CD4-positive, alpha-beta T cell (primary cell): ENCODE measurements at regions not wholly inside any gene's neighbourhood (a gene's known extent, or its start where the extent isn't known, plus 50 kb on each side); places are given as distances from the start of the nearest gene placed in this dataset.
A peak's percentile ranks its signal among the peaks of the same experiment; 100 is the strongest.

Source experiments
- ATAC-seq: fragments of 200-7000 bp; cut with Tn5 transposase; one replicate; pipeline ENCODE4 v1.10.0; 2022; ENCODE audit warnings: mild to moderate bottlenecking; ENCODE audit not compliant: poor library complexity
- CTCF ChIA-PET: fragments of 350-600 bp; sonication (Branson Sonifier 250); formaldehyde crosslinking; loops from one replicate; lab custom pipeline; 2021; ENCODE audit warnings: antibody characterized with exemption, inconsistent platforms; lab: Charles Lee
- POLR2A ChIA-PET: fragments of 350-600 bp; sonication (Branson Sonifier 250); formaldehyde crosslinking; loops from one replicate; lab custom pipeline; 2021; ENCODE audit warnings: antibody characterized with exemption, inconsistent platforms; lab: Charles Lee
- DNase-seq, 14 experiments: peaks; one replicate each; pipeline ENCODE4 v3.0.0-alpha.2; 2013 to 2020; ENCODE audit warnings: mixed read lengths in 2 of 14
- H3K27ac ChIP-seq, 2 donors: one replicate each; pipeline versions ENCODE4 v1.5.1 to v1.7.0; 2013; ENCODE audit warnings: low read length in 2 of 2, low read depth in 1 of 2, mild to moderate bottlenecking in 1 of 2
- H3K27me3 ChIP-seq, 2 experiments: 1 replicate in 1 of 2; 2 replicates in 1 of 2; pipeline versions ENCODE4 v1.6.1 to v1.7.0; 2013; ENCODE audit warnings: low read length in 2 of 2, control low read depth in 1 of 2, mild to moderate bottlenecking in 1 of 2, moderate library complexity in 1 of 2; ENCODE audit not compliant: insufficient read depth in 2 of 2, control insufficient read depth in 1 of 2
- H3K36me3 ChIP-seq: one replicate; pipeline ENCODE4 v1.6.1; 2013; ENCODE audit warnings: low read length, control low read depth; ENCODE audit not compliant: insufficient read depth
- H3K4me1 ChIP-seq: one replicate; pipeline ENCODE4 v1.6.1; 2013; ENCODE audit warnings: low read length, control low read depth; ENCODE audit not compliant: insufficient read depth
- H3K4me3 ChIP-seq: one replicate; pipeline ENCODE4 v1.5.1; 2013; ENCODE audit warnings: mild to moderate bottlenecking, low read length, moderate library complexity
- H3K9me3 ChIP-seq, 2 experiments: 1 replicate in 1 of 2; 2 replicates in 1 of 2; pipeline versions ENCODE4 v1.6.1 to v1.7.0; 2013; ENCODE audit warnings: low read length in 2 of 2, mild to moderate bottlenecking in 2 of 2, control low read depth in 1 of 2, moderate library complexity in 1 of 2; ENCODE audit not compliant: control insufficient read depth in 1 of 2, insufficient read depth in 1 of 2
- H3K27ac Mint-ChIP-seq: one replicate; pipeline ENCODE4 v1.8.0; 2020; ENCODE audit warnings: mixed read lengths
- H3K27me3 Mint-ChIP-seq: one replicate; pipeline ENCODE4 v1.8.0; 2021; ENCODE audit warnings: mixed read lengths
- H3K36me3 Mint-ChIP-seq: one replicate; pipeline ENCODE4 v1.8.0; 2021; ENCODE audit warnings: low read depth, mixed read lengths
- H3K4me1 Mint-ChIP-seq: one replicate; pipeline ENCODE4 v1.8.0; 2021; ENCODE audit warnings: low read depth, mixed read lengths
- H3K4me3 Mint-ChIP-seq: one replicate; pipeline ENCODE4 v1.8.0; 2020; ENCODE audit warnings: mild to moderate bottlenecking, mixed read lengths
- H3K9me3 Mint-ChIP-seq: one replicate; pipeline ENCODE4 v1.8.0; 2020; ENCODE audit warnings: mixed read lengths
- CTCF ChIP-seq: fragments of 200-600 bp; IDR thresholded peaks from one replicate; pipeline ENCODE4 v1.8.0; 2022; ENCODE audit warnings: antibody characterized with exemption, mild to moderate bottlenecking
- intact Hi-C, 2 experiments: fragments of 100-400 bp; cut with DNase I in 1 of 2; cut with micrococcal nuclease in 1 of 2; formaldehyde crosslinking; loops; one replicate each; pipeline versions ENCODE4 v1.15.1 to v1.9.0; 2023 to 2025; cut with DNase I, micrococcal nuclease

- Histone ChIP-seq H3K4me1 (peaks cover 25% of the 10 kb centered on the region), H3K4me3 (no peak overlapping the region), H3K9me3 (peaks cover 0 to 4% of the 10 kb centered on the region in 2 experiments), H3K27me3 (no peaks in the 10 kb centered on the region), H3K27ac (no peak overlapping the region), H3K36me3 (no peaks in the 10 kb centered on the region)
- ATAC-seq, result no peak
- H3K4me1 Mint-ChIP-seq, result peaks cover 17% of the 10 kb centered on the region
- no peaks in the 10 kb centered on the region for H3K27me3 Mint-ChIP-seq
- no peak overlapping the region for H3K27ac Mint-ChIP-seq
- no peak for TF ChIP-seq CTCF
- intact Hi-C loops, result no loop called here
- no peak for DNase-seq
- CTCF ChIA-PET, result no interaction called here
- POLR2A ChIA-PET, result no interaction called here
- H3K36me3 Mint-ChIP-seq, result no peaks in the 10 kb centered on the region
- H3K9me3 Mint-ChIP-seq, result no peaks in the 10 kb centered on the region
- no peak overlapping the region for H3K4me3 Mint-ChIP-seq
Observed at GRCh38 chr15:31175484-31175883, 74.0 kb upstream of the TRPM1 start.

- DNase-seq, result no peak
- Histone ChIP-seq H3K9me3 (peaks cover 5 to 9% of the 10 kb centered on the region in 2 experiments), H3K4me3 (no peak overlapping the region), H3K27ac (no peak overlapping the region), H3K36me3 (no peaks in the 10 kb centered on the region), H3K27me3 (no peaks in the 10 kb centered on the region), H3K4me1 (peaks cover 25% of the 10 kb centered on the region)
- TF ChIP-seq CTCF, result no peak
- Mint-ChIP-seq H3K27me3 (no peaks in the 10 kb centered on the region), H3K4me3 (no peak overlapping the region), H3K27ac (no peak overlapping the region), H3K4me1 (peaks cover 17% of the 10 kb centered on the region), H3K36me3 (no peaks in the 10 kb centered on the region), H3K9me3 (peaks cover 9% of the 10 kb centered on the region)
- no peak for ATAC-seq
- ChIA-PET CTCF (no interaction called here), POLR2A (interaction anchor here (0.8 kb wide), 1 partner anchor 14 kb away, joined by 3 read pairs; no protein-coding TSS in a partner anchor)
- intact Hi-C loops, result no loop called here
Observed at GRCh38 chr15:31177951-31178350, 76.4 kb upstream of the TRPM1 start.

DNA sequence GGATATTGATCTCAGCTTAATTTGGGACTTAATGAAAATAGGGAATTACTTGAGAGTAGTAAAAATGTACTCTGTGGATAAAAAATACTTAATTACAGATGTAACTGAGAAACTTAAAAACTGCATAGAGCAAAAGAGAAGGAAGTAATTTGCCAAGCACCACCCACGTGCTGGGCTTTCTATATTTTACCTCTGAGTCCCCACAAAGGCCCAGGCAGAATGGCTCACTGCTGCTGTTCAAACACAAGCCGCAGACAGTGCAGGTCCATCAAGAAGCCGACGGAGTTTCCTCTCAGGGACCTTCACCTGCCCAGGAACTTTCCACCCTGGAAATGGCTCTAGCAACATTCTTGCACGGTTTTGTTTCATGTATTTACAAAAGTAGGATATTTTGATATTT, 77.2 kb upstream of the TRPM1 start:
- intact Hi-C loops, result no loop called here
- Mint-ChIP-seq H3K27me3 (no peaks in the 10 kb centered on the region), H3K36me3 (no peaks in the 10 kb centered on the region), H3K9me3 (peaks cover 12% of the 10 kb centered on the region), H3K27ac (peak overlapping the region; percentile 35), H3K4me3 (no peak overlapping the region), H3K4me1 (peaks cover 17% of the 10 kb centered on the region)
- no peak for TF ChIP-seq CTCF
- ATAC-seq (no peak), DNase-seq (no peak)
- Histone ChIP-seq H3K36me3 (no peaks in the 10 kb centered on the region), H3K9me3 (peaks cover 5 to 10% of the 10 kb centered on the region in 2 experiments), H3K4me1 (peaks cover 25% of the 10 kb centered on the region), H3K27me3 (no peaks in the 10 kb centered on the region), H3K4me3 (no peak overlapping the region), H3K27ac (no peak overlapping the region)
- ChIA-PET CTCF (no interaction called here), POLR2A (interaction anchor here (0.8 kb wide), 1 partner anchor 15 kb away, joined by 3 read pairs; no protein-coding TSS in a partner anchor)
